GM18858 (cell line): ENCODE measurements at regions not wholly inside any gene's neighbourhood (a gene's known extent, or its start where the extent isn't known, plus 50 kb on each side); places are given as distances from the start of the nearest gene placed in this dataset.

Experiments used
- ATAC-seq: cut with Tn5 transposase; IDR thresholded peaks from one replicate; pipeline ENCODE4 v1.9.1; 2021; ENCODE audit not compliant: unreplicated experiment

- ATAC-seq: no peak
Observed at GRCh38 chr20:7828437-7828836, 111.8 kb downstream of the HAO1 start.

GRCh38 chr20:7829031-7829430, 111.2 kb downstream of the HAO1 start:
- ATAC-seq: no peak

GRCh38 chr20:7829776-7830175, 110.5 kb downstream of the HAO1 start:
- no peak for ATAC-seq
